NCI-H146 (cell line): ENCODE measurements at regions not wholly inside any gene's neighbourhood (a gene's known extent, or its start where the extent isn't known, plus 50 kb on each side); places are given as distances from the start of the nearest gene placed in this dataset.

ENCODE experiments used
- DNase-seq: peaks from one replicate; lab custom pipeline; 2025; lab: John Stamatoyannopoulos, UW

DNA sequence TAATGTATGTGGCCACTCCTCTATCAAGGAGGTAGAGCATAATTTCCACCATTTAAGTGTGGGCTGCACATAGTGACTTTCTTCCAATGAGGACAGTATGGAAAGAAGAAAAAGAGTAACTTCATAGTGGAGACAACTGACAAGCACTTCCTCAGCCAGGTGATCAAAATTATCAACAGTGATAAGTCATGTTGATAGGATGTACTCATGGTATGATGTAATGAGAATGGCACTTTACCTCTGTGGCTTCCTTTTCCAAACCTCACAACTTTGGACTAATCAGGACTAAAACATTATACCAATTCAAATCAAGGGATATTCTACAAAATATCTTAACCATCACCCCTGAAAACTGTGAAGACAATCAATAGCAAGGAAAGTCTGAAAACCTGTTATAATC is 302.3 kb upstream of the CITED2 start:
- DNase-seq: no peak

DNA sequence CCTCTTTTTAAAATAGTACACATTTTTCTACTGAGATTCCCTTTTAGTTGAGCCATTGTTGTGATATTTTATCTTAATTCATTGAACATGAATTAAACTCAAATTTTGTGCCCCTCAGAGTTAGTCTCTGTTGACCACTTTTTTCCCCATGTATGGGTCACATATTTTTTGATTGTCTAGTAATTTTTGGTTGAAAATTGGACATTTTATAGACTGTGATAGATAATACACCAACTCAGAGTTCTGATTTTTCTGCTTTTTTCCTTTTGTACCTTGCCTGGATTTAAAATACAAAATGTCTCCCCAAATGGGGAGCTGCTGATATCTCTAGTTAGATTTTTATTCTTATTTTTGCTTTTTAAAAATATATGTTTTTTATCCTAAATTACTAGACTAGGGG is 291.8 kb upstream of the CITED2 start:
- DNase-seq: no peak

DNA sequence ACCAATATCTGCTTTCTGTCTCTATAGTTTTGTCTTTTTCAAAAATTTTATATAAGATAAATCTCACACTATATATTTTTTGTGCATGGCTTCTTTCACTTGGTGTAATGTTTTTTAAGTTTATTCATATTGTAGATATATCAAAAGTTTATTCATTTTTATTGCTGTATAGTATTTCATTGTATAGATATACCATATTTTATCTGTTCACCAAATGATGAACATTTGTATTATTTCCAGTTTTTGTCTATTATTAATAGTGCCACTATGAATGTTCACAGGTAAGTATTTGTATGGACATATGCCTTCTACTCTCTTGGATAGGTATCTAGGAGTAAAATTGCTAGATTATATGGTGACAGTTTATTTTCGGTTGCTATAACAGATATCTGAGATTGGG is 289.5 kb upstream of the CITED2 start:
- no peak for DNase-seq

DNA sequence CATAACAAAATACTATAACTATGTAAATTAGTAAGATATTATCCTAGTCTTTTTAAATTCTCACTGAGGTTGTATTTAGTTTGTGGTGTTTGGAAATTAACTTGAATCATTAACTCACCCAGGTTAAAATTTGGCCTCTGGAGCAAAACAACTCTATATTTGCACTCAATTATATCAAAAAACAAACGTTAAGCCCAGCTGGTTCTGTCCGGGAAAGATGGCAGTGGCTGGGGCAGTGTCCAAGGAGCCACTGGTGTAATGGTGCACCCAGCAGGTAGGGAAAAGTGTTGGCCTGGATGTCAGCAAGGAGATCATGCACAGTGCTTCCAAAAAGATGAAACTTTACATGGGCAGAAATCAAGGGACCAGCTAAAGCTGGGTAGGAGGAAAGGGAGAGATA is 285.3 kb upstream of the CITED2 start:
- peak; percentile 30 for DNase-seq

DNA sequence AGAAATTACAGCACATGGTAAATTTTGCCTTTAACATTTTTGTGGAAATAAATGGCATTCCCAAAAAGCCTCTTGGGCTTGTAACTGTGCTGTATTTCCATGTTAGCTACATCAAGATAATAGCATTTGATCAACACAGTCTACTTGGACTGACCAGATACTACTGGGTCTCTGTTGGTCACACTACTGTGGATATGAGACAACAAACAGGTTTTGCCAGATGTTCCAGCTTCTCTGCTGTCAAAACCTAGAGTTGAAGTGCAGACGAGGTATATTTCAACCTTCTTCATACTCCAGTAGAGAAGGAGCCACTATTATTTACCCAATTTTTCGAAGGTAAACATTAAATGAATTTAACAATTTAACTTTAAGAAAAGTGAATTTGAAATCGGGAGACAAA is 284.7 kb upstream of the CITED2 start:
- no peak for DNase-seq

DNA sequence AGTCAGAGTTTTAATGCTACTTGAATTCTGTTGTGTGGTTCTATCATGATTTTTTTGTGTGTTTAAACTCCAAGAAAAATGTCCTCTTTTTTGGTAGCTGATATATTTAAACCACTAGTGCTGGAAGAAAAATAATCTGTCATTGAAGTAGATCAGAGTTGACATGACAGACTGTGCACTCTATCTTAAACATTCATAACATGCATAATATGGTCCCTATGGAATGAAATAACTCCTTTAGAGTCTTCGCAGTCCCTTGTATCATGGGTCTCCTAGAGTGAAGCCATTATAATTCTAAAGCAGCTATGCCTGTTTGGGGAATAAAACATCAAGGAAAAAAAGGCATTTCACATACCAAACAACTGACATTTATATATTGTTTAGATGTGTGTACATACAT is 282.7 kb upstream of the CITED2 start:
- no peak for DNase-seq

DNA sequence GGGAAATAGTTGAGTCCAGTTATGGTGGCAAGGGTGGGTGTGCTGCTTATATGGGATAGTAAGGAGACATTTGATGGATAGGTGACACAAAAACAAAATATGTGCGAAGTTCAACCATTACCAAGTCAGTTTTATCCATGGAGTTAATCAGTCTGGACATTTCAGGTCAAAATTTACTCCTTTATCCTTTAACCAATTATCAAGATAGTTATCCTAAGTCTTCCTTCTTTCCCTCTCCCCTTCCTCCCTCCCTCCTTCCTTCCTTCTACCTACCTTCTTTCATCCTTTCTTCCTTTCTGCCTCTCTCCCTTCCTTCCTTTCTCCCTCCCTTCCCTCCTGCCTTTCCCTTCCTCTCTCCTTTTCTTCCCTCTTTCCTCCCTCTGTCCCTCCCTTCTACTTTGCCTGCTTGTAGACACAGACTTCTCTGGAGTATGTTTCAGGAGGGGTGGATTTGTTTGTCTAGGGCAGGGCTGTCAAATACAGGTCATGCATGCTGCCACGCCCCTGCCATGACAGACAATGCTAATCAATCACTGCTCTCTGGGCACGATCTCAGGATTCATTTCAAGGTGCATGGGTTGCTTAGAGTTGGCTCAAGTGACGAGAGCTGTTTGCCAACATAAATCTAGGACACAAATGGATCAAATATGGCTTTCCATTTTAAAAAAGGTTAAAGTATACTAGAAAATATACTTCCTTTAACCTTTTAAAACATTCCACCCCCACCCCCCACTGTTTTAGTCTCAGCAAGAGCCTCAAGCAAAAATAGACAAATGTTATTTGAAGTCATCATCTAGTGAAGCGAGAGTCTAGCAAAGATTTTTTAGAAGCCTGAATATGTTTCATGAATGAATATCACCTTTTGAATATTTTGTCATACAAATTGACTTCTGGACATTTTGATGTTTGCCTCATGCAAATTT is 281.6 kb upstream of the CITED2 start:
- DNase-seq: peak; percentile 76

DNA sequence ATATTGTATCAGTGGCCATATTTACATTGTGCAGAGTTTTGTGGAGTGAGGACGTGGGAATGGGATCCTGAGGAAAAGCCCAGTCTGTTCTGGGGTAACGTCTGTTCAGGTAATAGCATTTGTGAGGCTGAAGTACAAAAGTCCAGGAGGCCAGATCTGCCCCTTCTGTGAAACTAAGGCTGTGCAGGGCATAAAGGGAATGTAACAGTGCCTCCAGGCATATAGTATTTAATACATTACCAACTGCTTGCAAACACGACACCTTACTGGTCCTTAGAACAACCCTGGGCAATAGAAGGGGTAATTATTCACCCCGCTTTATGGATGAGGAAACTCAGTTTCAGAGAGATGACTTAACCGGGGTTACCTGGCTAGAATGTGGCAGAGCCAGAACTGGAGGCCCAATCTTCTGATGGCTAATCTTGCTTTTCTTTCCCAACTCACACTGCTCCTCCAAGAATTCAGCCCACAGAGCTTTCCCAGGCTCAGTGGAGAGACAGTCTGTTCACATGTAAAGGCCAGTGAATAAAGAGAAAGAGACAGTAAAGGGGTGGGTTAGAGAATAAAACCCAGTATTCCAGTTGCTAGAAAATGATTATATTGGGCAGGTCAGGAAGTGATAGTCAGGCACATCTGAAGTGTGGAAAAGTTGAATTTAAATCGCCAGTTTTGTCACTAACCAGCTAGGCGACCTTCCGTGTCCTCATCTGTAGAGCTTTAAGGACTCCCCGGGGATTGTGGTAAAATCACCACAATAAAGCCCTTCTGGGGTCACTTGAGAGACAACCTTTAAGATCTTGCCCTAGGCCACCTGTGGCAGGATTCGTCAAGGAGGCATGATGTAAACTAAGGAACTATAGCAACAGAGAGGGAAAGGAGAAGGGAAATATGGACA is 280.7 kb upstream of the CITED2 start:
- DNase-seq: no peak

DNA sequence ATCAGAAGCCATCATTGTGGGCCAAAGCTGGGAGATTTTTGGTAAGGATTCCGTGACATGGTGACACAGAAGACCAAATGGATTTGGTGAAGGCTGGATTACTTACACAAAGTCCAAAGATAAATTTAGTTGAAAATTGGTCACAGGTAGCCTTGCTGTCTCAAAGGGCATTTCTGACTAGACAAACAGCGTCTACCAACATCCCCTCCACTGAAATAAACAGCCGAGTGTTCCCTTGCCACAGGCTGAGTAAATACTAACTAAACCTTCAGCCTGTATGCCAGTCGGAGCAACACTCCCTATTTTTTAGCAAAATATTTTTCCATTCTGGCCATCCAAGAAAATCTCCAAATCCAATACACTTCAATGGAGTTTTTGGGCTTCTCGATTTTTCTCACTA is 279.9 kb upstream of the CITED2 start:
- DNase-seq: no peak

DNA sequence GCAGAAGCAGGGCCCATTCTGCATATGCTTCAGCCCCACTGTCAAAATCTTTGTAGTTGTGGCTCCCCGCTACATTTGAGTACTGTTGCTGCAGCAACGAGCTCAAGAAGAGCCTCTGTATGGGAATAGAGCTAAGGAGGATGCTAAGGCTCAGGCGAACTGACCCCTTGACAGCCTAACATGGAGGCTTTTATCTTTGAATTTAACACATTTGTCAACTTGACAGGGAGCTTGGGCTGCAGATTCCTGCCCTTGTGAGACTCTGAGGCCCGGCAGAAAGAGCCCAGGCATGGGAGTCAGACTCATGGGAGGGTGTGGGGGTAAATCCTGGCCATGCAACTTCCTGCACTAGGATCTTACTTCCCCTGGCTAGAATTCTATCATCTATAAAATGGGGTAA is 278.7 kb upstream of the CITED2 start:
- DNase-seq: no peak

DNA sequence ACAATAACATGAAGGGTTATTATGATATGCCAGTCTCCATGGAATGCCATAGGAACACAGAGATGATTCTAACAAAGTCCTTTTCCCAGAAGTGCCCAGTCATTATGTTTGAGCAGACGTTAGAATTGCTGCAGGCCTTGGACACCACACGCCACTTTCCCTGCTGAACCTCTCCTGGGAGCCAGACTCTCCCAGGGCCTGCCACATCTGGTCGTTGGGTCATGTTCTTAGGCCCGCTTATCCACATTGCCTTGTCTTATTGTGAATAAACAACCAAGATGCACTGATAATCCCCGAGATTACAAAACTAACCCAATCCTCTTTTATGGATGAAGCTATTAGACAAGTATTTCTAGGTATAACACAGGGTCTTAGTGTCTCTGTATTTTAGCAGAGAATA is 276.5 kb upstream of the CITED2 start:
- DNase-seq: no peak

DNA sequence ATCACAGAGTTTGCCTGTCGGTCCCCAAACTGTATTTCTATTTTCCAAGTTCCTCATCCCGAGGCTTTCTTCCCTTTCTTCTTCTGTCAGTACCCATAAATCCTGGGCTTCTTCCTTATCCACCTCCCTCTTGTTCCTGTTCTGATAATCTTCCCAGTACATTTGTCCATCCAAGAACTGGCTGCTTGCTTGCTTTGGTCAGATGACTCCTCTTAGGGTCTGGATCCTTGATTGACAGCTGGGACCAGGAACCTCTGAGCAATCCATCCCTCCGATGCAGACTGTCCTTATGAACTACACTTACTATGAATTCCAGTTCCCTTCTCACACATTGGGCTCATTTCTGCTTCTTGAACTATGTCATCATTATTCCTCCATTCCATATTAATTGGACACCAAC is 275.3 kb upstream of the CITED2 start:
- DNase-seq: no peak

DNA sequence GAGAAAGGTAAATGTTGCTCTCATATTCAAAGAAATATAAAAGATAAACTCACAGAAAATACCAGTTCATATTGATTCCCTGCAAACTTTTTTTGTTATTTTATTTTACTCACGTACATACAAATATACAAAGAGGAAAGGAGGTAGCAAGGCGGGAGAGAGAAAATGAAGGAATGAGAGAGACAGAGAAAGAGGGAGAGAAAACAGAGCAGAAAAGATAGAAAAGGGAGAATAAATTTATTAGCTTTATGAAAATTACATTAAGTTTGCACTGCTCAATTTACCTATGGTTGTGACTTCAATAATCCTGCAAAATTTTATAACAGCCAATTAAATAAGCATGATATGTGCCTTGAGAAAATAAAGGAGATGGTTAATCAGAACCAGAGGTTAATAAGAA is 274.7 kb upstream of the CITED2 start:
- DNase-seq: no peak

DNA sequence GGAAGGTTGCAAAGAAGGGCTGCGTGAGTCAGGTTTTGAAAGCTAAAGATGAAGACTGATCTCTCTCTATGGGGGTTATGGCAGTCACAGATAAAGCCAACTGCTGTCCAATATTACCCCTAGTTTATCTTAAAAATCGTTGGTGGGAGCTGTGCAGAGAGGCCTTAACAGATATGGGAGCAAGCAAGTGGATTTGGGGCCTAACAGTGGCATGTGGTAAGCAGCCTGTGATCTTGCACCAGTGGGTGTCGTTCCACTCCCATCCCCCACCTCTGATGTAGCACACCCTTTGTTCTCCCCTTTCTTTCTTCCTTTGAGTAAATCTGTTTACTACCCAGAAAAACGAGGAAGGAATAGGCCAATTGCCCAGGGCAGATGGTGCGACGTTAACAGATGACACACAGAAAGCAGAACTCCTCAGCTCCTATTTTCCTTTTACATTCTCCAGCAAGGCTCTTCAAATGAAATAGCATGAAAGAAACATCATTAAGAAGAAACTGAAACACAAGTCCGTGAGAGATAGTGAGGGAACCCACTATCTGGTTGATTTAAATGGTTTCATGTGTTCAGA is 274.1 kb upstream of the CITED2 start:
- DNase-seq: no peak

DNA sequence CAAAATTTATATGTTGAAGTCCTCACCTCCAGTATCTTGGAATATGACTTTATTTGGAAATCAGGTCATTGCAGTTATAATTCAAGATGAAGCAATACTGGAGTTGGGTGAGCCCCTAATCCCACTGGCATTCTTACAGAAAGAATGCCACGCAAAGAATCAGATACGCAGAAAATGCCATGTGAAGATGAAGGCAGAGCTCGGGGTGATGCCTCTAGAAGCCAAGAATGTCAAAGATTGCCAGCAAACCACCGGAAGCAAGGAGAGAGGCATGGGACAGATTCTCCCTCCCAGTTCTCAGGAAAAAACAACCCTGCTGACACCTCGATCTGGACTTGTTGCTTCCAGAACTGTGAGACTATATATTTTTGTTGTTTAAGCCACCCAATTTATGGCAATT is 273.4 kb upstream of the CITED2 start:
- no peak for DNase-seq

DNA sequence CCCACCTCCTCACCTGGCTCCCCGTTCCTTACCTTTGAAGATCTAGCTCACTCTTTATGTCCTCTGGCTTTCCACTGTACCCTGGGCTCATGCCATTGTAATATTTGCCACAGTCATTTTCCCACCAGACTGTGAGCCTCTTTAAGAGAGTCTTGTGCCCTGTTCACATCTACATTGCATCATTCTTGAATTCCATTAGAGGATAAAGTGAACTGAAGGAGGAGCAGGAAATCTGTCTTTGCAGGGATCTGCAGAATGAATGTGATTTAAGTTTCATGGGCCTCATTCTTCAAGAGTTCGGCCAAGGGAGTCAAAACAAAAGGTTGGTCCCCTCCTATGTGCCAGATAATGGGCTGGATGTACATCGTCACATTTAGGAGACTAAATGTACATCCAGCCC is 272.6 kb upstream of the CITED2 start:
- no peak for DNase-seq

DNA sequence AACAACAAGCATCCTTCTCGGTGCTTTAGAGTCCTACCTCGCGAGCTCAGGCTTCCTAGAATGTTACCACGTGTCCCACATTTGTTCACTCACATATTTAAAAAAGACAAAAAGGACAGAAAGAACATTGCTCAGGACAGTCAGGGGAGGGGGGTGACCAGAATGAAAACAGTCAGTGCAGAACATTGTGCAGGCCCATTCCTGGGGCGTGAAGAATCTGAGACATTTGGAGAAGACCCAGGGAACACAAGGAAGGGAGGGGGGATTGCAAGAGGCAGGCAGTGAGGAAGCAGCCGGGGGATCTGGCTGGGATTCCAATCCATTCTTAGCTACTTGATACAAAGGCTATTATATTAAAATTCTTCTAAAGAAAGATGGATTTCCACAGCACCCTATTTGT is 270.4 kb upstream of the CITED2 start:
- DNase-seq: no peak

DNA sequence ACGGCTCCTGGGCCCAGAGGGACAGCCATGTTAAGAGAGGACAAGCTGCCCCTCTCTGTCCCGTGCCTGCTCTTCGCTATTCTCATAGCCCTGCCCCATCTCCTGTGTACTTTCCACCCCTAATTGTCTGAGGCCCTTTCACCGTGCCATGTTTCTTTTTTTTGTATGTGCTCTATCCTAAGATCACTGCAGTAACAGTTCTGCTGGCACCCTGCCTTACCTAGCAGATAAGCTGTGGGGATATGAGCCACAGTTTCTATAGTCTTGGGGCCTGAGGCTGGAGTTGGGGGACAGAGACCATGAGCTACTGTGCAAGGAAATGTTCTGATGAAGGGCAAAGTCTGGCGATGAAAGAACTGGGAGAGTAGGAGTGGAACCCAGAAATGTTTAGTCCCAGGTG is 269.5 kb upstream of the CITED2 start:
- no peak for DNase-seq

DNA sequence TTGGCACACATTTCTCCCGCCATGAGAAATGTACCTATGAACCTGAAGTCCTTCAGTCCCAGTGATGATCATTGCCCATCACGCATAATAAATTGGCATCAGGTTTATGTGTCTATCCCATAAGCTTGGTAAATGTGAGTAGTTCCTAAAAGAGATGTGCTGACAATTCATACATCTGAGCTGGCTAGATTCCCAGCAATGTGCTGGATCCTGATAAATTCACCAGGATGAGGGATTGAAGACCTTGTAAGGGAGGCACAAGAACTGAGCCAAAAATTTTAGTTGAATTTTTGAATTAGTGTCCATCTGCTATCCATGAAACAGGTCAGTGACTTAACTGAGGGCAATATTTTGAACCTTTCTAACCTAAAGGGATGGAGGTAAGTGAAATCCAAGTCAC is 267.9 kb upstream of the CITED2 start:
- DNase-seq: no peak

DNA sequence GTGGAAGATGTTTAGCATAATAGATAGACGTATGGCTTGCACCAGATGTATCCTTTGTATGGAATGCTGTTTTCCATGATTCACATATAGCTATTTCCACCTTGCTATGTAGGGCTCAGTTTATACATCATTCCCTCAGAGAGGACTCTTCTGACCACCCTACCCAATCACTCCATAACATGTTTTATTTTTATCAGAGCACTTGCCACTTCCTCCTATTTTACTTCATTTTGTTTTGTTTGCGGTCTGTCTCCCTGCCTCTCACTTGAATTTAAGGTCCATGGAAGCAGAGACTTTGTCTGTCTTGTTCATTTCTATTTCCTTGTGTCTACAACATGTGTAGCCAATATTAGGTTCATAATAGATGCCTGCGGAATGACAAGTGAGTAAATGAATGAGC is 266.9 kb upstream of the CITED2 start:
- no peak for DNase-seq

DNA sequence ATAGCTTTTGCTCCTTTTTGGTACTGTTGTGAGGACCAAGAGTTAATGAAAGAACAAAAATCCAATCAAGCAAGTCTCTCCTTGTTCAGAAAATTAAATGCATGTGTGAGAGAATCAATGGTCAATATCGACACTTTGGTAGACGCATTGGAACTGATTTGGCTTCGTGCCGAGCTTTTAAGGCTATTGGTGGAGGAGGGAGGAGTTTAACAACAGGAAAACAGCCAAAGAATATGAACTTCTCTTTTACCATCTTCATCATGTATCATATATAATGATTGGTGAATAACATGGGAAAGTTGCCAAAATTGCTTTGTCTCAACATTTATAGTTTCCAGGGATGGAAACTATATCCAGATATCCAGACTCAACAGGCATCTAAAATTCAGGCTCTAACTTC is 266.5 kb upstream of the CITED2 start:
- DNase-seq: no peak

DNA sequence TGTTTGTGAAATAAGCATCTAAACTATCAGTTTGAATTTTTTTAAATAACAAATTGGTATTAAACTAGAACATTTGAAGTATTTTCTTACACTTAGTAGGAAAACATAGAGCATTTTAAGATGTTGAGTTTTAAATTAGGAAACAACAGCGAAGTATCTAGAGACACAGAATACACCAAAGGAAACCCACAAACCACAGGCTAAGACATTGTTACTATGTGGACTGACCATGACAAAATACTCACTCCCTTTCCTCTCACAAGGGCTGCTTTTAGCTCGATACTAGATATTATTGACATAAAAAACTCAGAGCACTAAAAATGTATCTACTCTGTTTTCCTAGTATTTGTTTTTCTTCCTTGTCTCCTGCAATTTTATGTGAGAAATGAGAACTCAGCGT is 266.0 kb upstream of the CITED2 start:
- no peak for DNase-seq

DNA sequence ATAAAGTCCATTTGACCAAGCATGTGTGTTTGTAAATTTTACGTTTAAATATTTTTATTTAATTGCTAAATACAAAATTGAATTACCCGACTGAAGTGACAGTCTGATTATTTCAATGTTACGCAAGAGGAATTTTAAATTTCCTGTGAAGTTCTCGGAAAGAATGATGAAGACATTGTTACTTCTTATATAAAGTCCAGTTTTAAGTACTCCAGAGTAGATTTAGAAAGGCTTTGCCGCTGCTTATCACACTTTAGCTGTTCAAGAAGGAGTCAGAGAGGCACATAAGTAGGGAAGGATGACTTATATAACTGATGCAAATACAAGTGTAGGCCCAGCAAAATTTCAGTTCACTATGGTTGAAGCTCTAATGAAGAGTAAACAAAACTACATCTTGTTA is 265.1 kb upstream of the CITED2 start:
- no peak for DNase-seq
